ENCODE measurements at regions not wholly inside any gene's neighbourhood (a gene's known extent, or its start where the extent isn't known, plus 50 kb on each side); places are given as distances from the start of the nearest gene placed in this dataset.

- TF ChIP-seq CREB5 (CRISPR knock-in tag; IDR thresholded peaks at IDR 0.05; ENCODE audit: low read depth) (no peak), CSDC2 (CRISPR knock-in tag; IDR thresholded peaks at IDR 0.05) (no peak), ZFP30 (CRISPR knock-in tag; IDR thresholded peaks at IDR 0.05) (no peak), TOX (CRISPR knock-in tag; IDR thresholded peaks at IDR 0.05; ENCODE audit: borderline replicate concordance) (no peak)
Observed at GRCh38 chr1:195012995-195013394, 1595.2 kb downstream of the KCNT2 start (continued).

GRCh38 chr1:195005338-195005737 is 1602.9 kb downstream of the KCNT2 start:
- no peak for ATAC-seq
- TF ChIP-seq SNAI2 (CRISPR knock-in tag; IDR thresholded peaks at IDR 0.05) (no peak), ESRRG (CRISPR knock-in tag; IDR thresholded peaks at IDR 0.05) (no peak), POU6F1 (CRISPR knock-in tag; IDR thresholded peaks at IDR 0.05; ENCODE audit: borderline replicate concordance, low read depth) (no peak), GLIS3 (CRISPR knock-in tag; IDR thresholded peaks at IDR 0.05) (no peak)

- no peak for TF ChIP-seq PPARA (CRISPR knock-in tag; IDR thresholded peaks at IDR 0.05; ENCODE audit: borderline replicate concordance)
- no peak for TF ChIP-seq CSDC2 (CRISPR knock-in tag; IDR thresholded peaks at IDR 0.05)
- TF ChIP-seq TSHZ2 (CRISPR knock-in tag; IDR thresholded peaks at IDR 0.05), result no peak
- no peak for TF ChIP-seq BACH2 (CRISPR knock-in tag; IDR thresholded peaks at IDR 0.05; ENCODE audit: borderline replicate concordance)
- no peak for TF ChIP-seq GLIS3 (CRISPR knock-in tag; IDR thresholded peaks at IDR 0.05)
- TF ChIP-seq ZNF565 (CRISPR knock-in tag; conservative IDR thresholded peaks at IDR 0.05; ENCODE audit: low read depth), result no peak
- no peak for TF ChIP-seq TOX (CRISPR knock-in tag; IDR thresholded peaks at IDR 0.05; ENCODE audit: borderline replicate concordance)
- no peak for TF ChIP-seq SNAI2 (CRISPR knock-in tag; IDR thresholded peaks at IDR 0.05)
- TF ChIP-seq TCF4 (CRISPR knock-in tag; IDR thresholded peaks at IDR 0.05; ENCODE audit: borderline replicate concordance), result no peak
- no peak for TF ChIP-seq ESRRG (CRISPR knock-in tag; IDR thresholded peaks at IDR 0.05)
- no peak for TF ChIP-seq ZFP3 (CRISPR knock-in tag; IDR thresholded peaks at IDR 0.05)
- TF ChIP-seq CREB5 (CRISPR knock-in tag; IDR thresholded peaks at IDR 0.05; ENCODE audit: low read depth), result no peak
- no peak for ATAC-seq
Observed at GRCh38 chr1:194990483-194990882, 1617.8 kb downstream of the KCNT2 start.

- ATAC-seq, result no peak
- TF ChIP-seq CSDC2 (CRISPR knock-in tag; IDR thresholded peaks at IDR 0.05) (no peak), SNAI2 (CRISPR knock-in tag; IDR thresholded peaks at IDR 0.05) (no peak), ZNF8 (CRISPR knock-in tag; IDR thresholded peaks at IDR 0.05) (no peak), PPARA (CRISPR knock-in tag; IDR thresholded peaks at IDR 0.05; ENCODE audit: borderline replicate concordance) (no peak), ZFP3 (CRISPR knock-in tag; IDR thresholded peaks at IDR 0.05) (no peak), ARNTL (CRISPR knock-in tag; IDR thresholded peaks at IDR 0.05; ENCODE audit: borderline replicate concordance, low read depth) (no peak), ZFP30 (CRISPR knock-in tag; IDR thresholded peaks at IDR 0.05) (no peak), CREB5 (CRISPR knock-in tag; IDR thresholded peaks at IDR 0.05; ENCODE audit: low read depth) (no peak), OSR1 (CRISPR knock-in tag; IDR thresholded peaks at IDR 0.05) (no peak), PATZ1 (CRISPR knock-in tag; IDR thresholded peaks at IDR 0.05; ENCODE audit: borderline replicate concordance) (no peak), TCF4 (CRISPR knock-in tag; IDR thresholded peaks at IDR 0.05; ENCODE audit: borderline replicate concordance) (no peak), GLIS3 (CRISPR knock-in tag; IDR thresholded peaks at IDR 0.05) (no peak), RARB (CRISPR knock-in tag; IDR thresholded peaks at IDR 0.05) (no peak), BACH2 (CRISPR knock-in tag; IDR thresholded peaks at IDR 0.05; ENCODE audit: borderline replicate concordance) (no peak), ZC3H10 (CRISPR knock-in tag; IDR thresholded peaks at IDR 0.05) (no peak; the same call in 1 of the 2 replicates), ZNF565 (CRISPR knock-in tag; conservative IDR thresholded peaks at IDR 0.05; ENCODE audit: low read depth) (no peak), ZNF70 (CRISPR knock-in tag; IDR thresholded peaks at IDR 0.05) (no peak), POU6F1 (CRISPR knock-in tag; IDR thresholded peaks at IDR 0.05; ENCODE audit: borderline replicate concordance, low read depth) (no peak)
Observed at GRCh38 chr1:194975913-194976312, 1632.3 kb downstream of the KCNT2 start.
